Right lung (tissue), 2 donors: ENCODE measurements at regions not wholly inside any gene's neighbourhood (a gene's known extent, or its start where the extent isn't known, plus 50 kb on each side); places are given as distances from the start of the nearest gene placed in this dataset.

ENCODE experiments used
- DNase-seq, 2 donors: peaks; one replicate each; pipeline ENCODE4 v3.0.0-alpha.2; 2013

DNA sequence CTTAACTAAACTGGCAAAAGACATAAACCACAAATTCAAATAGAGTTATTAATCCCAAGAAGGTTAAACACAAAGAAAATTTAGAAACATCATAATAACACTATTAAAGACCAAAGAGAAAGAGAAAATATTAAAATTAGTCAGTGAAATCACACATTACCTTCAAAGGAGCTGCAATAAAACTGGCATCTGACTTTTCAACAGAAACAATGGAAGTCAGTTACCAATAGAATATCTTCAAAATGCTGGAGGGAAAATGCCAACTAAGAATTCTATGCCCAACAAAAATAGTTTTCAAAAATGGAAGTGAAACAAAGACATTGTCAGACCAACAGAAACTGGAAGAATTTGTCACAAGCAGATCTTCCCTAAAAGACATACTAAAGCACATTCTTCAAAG is 68.7 kb upstream of the RNF7 start:
- DNase-seq = no peak

- no peak for DNase-seq
These were observed 60.4 kb upstream of the RNF7 start for GRCh38 chr3:141677701-141678100.

DNA sequence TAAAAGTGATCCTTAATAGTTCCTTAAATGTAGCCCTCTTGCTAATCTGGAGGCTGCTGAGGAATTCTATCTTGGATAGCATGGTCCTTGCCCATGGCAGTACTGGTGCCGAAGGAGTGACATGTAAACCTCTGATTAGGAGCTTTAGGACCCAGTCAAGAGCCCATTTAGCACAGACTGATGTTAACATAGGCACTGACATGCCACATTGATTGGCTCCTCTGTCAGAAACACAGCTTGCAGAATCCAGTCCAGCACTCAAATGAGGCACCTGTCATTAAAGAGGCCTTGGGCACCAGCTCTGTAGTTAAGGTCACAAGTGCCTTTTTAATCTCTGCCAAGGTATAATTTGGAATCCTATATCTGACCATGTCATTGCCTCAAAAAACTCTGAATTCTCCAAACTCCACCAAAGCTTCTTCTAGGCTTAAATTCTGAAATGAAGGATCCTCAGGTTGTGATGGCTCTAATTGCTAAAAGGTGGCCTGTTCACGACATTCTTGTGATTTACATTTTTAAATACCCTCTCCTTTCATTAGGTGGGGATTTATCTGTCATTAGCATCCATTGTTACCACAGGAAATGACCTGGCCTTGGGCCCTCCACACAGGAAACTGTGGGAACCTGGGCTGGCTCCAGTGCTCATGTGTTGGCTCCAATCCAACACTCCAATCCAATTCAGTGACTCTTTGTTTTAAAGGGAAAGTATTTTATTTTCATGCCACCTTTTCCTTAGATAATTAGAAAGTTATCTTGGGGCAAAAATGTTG is 57.3 kb upstream of the RNF7 start:
- DNase-seq = no peak

DNA sequence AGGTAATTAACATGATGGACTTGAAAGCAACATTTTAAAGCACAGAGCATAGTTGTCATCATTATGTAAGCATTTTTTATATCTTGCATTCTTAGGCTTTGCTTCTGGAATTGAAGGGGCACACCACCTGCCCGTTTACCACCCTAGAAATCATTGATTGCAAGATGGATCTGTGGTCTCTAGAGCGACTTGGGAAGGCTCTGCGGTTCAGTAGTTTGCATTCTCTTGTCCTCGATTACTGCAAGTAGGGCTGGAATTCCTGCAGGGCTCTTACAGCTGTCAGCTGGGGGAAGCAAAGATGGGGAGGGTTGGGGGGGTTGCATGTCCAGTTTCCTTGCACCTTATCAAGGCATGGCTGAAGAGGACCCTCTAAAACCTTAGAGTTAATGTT is 56.7 kb upstream of the RNF7 start:
- no peak for DNase-seq

DNA sequence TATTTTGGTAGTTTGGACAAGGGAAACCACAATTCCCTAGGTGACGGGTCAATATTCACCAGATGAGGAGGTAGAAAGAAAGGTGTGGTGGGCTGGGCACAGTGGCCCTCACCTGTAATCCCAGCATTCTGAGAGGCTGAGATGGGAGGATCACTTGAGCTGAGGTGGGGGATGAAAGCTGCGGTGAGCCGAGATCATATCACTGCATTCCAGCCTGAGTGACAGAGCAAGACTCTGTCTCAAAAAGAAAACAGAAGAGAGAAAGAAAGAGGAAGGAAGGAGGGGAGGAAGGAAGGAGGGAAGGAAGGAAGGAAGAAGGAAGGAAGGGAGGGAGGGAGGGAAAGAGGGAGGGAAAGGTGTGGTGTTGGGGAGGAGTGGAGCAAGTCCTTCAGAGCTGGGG is 56.1 kb upstream of the RNF7 start:
- DNase-seq = no peak

DNA sequence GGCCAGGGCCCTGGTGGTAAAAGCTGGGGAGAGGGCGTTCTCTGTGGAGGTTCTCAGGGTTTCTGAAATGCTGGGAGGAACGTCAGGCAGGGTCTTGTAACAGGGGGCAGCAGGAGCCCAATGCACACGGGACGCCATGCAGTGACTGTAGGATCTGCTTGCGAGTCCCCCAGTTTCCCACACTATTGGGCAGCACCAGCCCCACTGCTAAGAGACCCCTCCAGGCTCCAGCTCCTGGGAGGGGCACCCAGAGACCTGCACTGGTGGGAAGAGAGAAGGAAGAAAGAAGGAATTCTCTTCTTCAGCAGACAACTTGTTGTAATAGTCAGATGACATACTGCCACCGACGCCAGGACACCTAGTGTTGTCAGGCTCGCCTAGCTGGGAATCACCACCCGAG is 55.2 kb upstream of the RNF7 start:
- no peak for DNase-seq

DNA sequence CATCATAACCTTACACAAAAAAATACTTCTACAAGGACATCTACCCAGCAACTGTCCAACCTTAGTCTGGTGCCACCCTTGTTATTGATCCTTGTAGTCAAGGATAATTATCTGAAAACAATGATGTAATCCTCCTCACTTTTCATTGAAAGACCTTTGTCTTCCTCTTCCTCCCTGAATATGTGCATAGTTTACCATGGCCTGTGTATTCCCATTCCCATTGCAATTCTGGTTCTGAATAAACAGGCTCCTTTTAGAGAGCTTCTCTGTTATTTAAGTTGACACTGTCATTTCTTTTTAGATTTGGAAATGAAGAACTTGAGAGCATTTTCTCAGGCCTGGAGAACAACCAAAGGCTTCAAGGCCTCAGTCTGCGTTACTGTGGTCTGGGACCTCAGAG is 53.3 kb upstream of the RNF7 start:
- no peak for DNase-seq

DNA sequence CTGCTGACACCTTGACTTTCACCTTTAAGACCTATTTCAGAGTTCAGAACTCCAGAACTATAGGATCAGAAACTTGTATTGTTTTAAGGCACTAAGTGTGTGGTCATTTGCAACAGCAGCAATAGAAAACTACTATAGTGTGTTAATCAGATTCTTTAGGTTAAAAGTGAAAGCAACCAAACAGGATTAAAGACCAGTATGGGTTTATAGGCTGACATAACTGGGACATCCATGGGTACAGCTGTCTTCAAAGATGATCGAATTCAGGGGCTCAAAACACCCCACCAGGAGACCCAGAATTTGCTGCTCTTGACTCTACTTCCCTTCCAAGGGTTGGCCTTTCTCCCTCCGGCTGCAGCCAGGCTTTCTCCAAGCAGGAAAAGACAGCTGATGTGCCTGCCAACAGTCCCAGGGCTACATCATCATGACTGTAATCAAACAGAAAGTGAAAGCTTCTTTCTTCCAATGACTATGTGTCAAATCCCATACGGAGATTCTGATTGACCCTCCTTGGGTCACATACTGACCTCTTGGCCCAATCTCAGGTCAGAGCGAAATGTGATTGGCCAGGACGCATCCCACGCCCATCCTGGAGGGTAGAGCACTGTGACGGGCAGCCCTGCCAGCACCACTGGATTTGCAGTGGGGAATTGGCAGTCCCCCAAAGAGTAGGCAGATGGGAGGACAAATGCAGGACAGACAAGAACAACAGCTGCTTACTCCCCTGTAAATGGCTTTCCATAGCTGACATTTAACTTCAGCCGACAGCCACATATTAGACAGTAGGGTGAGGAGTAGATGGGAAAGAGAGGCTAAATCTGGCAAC is 51.4 kb upstream of the RNF7 start:
- DNase-seq = peak; percentile 66 to 77
